GM23338 (cell line): ENCODE measurements at regions not wholly inside any gene's neighbourhood (a gene's known extent, or its start where the extent isn't known, plus 50 kb on each side); places are given as distances from the start of the nearest gene placed in this dataset.

Experiments
- EZH2 ChIP-seq: fragments of 200-600 bp; sonication (generic); IDR thresholded peaks from one replicate; pipeline ENCODE4 v1.8.0; 2017; ENCODE audit warnings: antibody characterized with exemption, mild to moderate bottlenecking, low read depth; ENCODE audit not compliant: unreplicated experiment
- EZH2phosphoT487 ChIP-seq: fragments of 200-600 bp; sonication (generic); IDR thresholded peaks from one replicate; pipeline ENCODE4 v1.8.1; 2018; ENCODE audit warnings: antibody characterized with exemption; ENCODE audit not compliant: unreplicated experiment
- JUNB ChIP-seq: IDR thresholded peaks from one replicate; pipeline ENCODE4 v1.6.1; 2016; ENCODE audit warnings: antibody characterized with exemption; ENCODE audit not compliant: unreplicated experiment
- NANOG ChIP-seq: IDR thresholded peaks from 2 replicates; pipeline ENCODE4 v1.6.1; 2016; ENCODE audit warnings: antibody characterized with exemption, borderline replicate concordance
- POLR2AphosphoS5 ChIP-seq: IDR thresholded peaks from 2 replicates; pipeline ENCODE4 v1.6.1; 2016; ENCODE audit warnings: antibody characterized with exemption, low read depth
- ZNF331 ChIP-seq: fragments of 250-450 bp; sonication (Bioruptor Pico); IDR thresholded peaks from 2 replicates; pipeline ENCODE4 v1.5.0; 2020; ENCODE audit warnings: low read depth, mild to moderate bottlenecking, moderate library complexity
- TF ChIP-seq, protein P1 (sequence below): IDR thresholded peaks from one replicate; pipeline ENCODE4 v1.6.1; 2018; ENCODE audit warnings: antibody characterized with exemption; ENCODE audit not compliant: unreplicated experiment
- TF ChIP-seq, protein P2 (sequence below), 2 experiments: fragments of 200-600 bp in 1 of 2; sonication (generic) in 1 of 2; conservative IDR thresholded peaks; 2 replicates each; pipeline versions ENCODE4 v1.5.1 to v1.6.1; 2016 to 2017; ENCODE audit warnings: antibody characterized with exemption in 2 of 2, low read depth in 2 of 2, mild to moderate bottlenecking in 2 of 2, moderate library complexity in 1 of 2
- TF ChIP-seq, protein P3 (sequence below): fragments of 250-450 bp; sonication (Bioruptor Pico); IDR thresholded peaks from 2 replicates; pipeline ENCODE4 v1.5.0; 2020; ENCODE audit warnings: mild to moderate bottlenecking, moderate library complexity
- TF ChIP-seq, protein P4 (sequence below): IDR thresholded peaks from 2 replicates; pipeline ENCODE4 v1.6.1; 2016; ENCODE audit warnings: antibody characterized with exemption

DNA sequence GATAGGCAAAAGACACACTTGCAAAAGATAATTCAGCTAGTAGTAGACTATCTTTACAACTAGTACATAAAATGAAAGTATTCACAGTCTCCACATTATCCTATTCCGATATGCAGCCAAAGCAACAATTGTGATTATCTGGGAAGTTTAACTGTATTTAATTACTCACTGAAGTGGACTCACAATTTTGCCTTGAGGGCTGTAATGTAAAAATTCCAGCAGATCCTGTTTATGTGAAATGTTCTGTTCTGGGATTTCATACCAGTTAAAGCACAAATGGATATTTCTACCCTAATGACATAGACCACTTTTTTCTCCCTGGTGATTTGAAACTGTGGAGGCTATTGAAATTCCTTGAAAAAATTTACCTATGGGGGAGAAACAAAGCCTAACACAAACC, 474.4 kb upstream of the EDIL3 start:
- TF ChIP-seq EZH2 (no peak), JUNB (no peak), POLR2AphosphoS5 (no peak), NANOG (no peak), EZH2phosphoT487 (no peak), ZNF331 (no peak)
- TF ChIP-seq, protein P1, sequence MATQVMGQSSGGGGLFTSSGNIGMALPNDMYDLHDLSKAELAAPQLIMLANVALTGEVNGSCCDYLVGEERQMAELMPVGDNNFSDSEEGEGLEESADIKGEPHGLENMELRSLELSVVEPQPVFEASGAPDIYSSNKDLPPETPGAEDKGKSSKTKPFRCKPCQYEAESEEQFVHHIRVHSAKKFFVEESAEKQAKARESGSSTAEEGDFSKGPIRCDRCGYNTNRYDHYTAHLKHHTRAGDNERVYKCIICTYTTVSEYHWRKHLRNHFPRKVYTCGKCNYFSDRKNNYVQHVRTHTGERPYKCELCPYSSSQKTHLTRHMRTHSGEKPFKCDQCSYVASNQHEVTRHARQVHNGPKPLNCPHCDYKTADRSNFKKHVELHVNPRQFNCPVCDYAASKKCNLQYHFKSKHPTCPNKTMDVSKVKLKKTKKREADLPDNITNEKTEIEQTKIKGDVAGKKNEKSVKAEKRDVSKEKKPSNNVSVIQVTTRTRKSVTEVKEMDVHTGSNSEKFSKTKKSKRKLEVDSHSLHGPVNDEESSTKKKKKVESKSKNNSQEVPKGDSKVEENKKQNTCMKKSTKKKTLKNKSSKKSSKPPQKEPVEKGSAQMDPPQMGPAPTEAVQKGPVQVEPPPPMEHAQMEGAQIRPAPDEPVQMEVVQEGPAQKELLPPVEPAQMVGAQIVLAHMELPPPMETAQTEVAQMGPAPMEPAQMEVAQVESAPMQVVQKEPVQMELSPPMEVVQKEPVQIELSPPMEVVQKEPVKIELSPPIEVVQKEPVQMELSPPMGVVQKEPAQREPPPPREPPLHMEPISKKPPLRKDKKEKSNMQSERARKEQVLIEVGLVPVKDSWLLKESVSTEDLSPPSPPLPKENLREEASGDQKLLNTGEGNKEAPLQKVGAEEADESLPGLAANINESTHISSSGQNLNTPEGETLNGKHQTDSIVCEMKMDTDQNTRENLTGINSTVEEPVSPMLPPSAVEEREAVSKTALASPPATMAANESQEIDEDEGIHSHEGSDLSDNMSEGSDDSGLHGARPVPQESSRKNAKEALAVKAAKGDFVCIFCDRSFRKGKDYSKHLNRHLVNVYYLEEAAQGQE = no peak
- TF ChIP-seq, protein P2, sequence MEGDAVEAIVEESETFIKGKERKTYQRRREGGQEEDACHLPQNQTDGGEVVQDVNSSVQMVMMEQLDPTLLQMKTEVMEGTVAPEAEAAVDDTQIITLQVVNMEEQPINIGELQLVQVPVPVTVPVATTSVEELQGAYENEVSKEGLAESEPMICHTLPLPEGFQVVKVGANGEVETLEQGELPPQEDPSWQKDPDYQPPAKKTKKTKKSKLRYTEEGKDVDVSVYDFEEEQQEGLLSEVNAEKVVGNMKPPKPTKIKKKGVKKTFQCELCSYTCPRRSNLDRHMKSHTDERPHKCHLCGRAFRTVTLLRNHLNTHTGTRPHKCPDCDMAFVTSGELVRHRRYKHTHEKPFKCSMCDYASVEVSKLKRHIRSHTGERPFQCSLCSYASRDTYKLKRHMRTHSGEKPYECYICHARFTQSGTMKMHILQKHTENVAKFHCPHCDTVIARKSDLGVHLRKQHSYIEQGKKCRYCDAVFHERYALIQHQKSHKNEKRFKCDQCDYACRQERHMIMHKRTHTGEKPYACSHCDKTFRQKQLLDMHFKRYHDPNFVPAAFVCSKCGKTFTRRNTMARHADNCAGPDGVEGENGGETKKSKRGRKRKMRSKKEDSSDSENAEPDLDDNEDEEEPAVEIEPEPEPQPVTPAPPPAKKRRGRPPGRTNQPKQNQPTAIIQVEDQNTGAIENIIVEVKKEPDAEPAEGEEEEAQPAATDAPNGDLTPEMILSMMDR (conservative IDR thresholded peaks at IDR 0.05; ENCODE audit: low read depth in 2 of 2) = no peak
- TF ChIP-seq, protein P3, sequence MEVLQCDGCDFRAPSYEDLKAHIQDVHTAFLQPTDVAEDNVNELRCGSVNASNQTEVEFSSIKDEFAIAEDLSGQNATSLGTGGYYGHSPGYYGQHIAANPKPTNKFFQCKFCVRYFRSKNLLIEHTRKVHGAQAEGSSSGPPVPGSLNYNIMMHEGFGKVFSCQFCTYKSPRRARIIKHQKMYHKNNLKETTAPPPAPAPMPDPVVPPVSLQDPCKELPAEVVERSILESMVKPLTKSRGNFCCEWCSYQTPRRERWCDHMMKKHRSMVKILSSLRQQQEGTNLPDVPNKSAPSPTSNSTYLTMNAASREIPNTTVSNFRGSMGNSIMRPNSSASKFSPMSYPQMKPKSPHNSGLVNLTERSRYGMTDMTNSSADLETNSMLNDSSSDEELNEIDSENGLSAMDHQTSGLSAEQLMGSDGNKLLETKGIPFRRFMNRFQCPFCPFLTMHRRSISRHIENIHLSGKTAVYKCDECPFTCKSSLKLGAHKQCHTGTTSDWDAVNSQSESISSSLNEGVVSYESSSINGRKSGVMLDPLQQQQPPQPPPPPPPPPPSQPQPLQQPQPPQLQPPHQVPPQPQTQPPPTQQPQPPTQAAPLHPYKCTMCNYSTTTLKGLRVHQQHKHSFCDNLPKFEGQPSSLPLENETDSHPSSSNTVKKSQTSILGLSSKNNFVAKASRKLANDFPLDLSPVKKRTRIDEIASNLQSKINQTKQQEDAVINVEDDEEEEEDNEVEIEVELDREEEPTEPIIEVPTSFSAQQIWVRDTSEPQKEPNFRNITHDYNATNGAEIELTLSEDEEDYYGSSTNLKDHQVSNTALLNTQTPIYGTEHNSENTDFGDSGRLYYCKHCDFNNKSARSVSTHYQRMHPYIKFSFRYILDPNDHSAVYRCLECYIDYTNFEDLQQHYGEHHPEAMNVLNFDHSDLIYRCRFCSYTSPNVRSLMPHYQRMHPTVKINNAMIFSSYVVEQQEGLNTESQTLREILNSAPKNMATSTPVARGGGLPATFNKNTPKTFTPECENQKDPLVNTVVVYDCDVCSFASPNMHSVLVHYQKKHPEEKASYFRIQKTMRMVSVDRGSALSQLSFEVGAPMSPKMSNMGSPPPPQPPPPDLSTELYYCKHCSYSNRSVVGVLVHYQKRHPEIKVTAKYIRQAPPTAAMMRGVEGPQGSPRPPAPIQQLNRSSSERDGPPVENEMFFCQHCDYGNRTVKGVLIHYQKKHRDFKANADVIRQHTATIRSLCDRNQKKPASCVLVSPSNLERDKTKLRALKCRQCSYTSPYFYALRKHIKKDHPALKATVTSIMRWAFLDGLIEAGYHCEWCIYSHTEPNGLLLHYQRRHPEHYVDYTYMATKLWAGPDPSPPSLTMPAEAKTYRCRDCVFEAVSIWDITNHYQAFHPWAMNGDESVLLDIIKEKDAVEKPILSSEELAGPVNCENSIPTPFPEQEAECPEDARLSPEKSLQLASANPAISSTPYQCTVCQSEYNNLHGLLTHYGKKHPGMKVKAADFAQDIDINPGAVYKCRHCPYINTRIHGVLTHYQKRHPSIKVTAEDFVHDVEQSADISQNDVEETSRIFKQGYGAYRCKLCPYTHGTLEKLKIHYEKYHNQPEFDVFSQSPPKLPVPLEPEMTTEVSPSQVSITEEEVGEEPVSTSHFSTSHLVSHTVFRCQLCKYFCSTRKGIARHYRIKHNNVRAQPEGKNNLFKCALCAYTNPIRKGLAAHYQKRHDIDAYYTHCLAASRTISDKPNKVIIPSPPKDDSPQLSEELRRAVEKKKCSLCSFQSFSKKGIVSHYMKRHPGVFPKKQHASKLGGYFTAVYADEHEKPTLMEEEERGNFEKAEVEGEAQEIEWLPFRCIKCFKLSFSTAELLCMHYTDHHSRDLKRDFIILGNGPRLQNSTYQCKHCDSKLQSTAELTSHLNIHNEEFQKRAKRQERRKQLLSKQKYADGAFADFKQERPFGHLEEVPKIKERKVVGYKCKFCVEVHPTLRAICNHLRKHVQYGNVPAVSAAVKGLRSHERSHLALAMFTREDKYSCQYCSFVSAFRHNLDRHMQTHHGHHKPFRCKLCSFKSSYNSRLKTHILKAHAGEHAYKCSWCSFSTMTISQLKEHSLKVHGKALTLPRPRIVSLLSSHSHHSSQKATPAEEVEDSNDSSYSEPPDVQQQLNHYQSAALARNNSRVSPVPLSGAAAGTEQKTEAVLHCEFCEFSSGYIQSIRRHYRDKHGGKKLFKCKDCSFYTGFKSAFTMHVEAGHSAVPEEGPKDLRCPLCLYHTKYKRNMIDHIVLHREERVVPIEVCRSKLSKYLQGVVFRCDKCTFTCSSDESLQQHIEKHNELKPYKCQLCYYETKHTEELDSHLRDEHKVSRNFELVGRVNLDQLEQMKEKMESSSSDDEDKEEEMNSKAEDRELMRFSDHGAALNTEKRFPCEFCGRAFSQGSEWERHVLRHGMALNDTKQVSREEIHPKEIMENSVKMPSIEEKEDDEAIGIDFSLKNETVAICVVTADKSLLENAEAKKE (CRISPR knock-in tag) = no peak
- TF ChIP-seq, protein P4, sequence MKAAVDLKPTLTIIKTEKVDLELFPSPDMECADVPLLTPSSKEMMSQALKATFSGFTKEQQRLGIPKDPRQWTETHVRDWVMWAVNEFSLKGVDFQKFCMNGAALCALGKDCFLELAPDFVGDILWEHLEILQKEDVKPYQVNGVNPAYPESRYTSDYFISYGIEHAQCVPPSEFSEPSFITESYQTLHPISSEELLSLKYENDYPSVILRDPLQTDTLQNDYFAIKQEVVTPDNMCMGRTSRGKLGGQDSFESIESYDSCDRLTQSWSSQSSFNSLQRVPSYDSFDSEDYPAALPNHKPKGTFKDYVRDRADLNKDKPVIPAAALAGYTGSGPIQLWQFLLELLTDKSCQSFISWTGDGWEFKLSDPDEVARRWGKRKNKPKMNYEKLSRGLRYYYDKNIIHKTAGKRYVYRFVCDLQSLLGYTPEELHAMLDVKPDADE = no peak
